Subcutaneous abdominal adipose tissue (tissue), 5 donors: ENCODE measurements at regions not wholly inside any gene's neighbourhood (a gene's known extent, or its start where the extent isn't known, plus 50 kb on each side); places are given as distances from the start of the nearest gene placed in this dataset.

Experiments
- H3K27ac ChIP-seq: one replicate; pipeline ENCODE4 v1.7.0; 2013; ENCODE audit warnings: low read depth, mild to moderate bottlenecking, inconsistent platforms, low read length, moderate library complexity
- H3K27me3 ChIP-seq, 5 donors: one replicate each; pipeline ENCODE4 v1.7.0; 2013; ENCODE audit warnings: low read length in 5 of 5, inconsistent platforms in 1 of 5; ENCODE audit not compliant: control insufficient read depth in 5 of 5, insufficient read depth in 4 of 5
- H3K36me3 ChIP-seq, 5 donors: one replicate each; pipeline ENCODE4 v1.7.0; 2013; ENCODE audit warnings: low read length in 5 of 5; ENCODE audit not compliant: control insufficient read depth in 5 of 5, insufficient read depth in 5 of 5
- H3K4me1 ChIP-seq, 5 donors: one replicate each; pipeline ENCODE4 v1.7.0; 2013; ENCODE audit warnings: low read length in 5 of 5, mild to moderate bottlenecking in 3 of 5, moderate library complexity in 1 of 5; ENCODE audit not compliant: control insufficient read depth in 5 of 5, insufficient read depth in 5 of 5
- H3K4me3 ChIP-seq, 5 donors: one replicate each; pipeline ENCODE4 v1.7.0; 2013; ENCODE audit warnings: low read length in 5 of 5, low read depth in 1 of 5
- H3K9ac ChIP-seq, 5 donors: one replicate each; pipeline ENCODE4 v1.7.0; 2013; ENCODE audit warnings: low read length in 5 of 5, mild to moderate bottlenecking in 4 of 5, moderate library complexity in 3 of 5
- H3K9me3 ChIP-seq, 5 donors: one replicate each; pipeline ENCODE4 v1.7.0; 2013; ENCODE audit warnings: low read length in 5 of 5; ENCODE audit not compliant: control insufficient read depth in 5 of 5
- donor health status: healthy.
- donor health status: healthy.
- donor health status: healthy.
- donor health status: healthy.
- donor health status: healthy.

GRCh38 chr20:2234598-2235191 is 61.1 kb upstream of the TGM3 start:
- Histone ChIP-seq H3K4me3 (no peak overlapping the region), H3K9ac (no peak overlapping the region), H3K27ac (no peak overlapping the region), H3K9me3 (no peaks in the 10 kb centered on the region), H3K27me3 (no peaks in the 10 kb centered on the region), H3K36me3 (no peaks in the 10 kb centered on the region), H3K4me1 (peaks cover 2 to 13% (median 10%) of the 10 kb centered on the region in 5 donors)

GRCh38 chr20:2236256-2236655 is 59.5 kb upstream of the TGM3 start:
- no peaks in the 10 kb centered on the region for H3K36me3 ChIP-seq
- H3K27ac ChIP-seq, result peak overlapping the region; percentile 52
- no peaks in the 10 kb centered on the region for H3K9me3 ChIP-seq
- H3K4me1 ChIP-seq, result peaks cover 2 to 13% (median 10%) of the 10 kb centered on the region in 5 donors
- H3K27me3 ChIP-seq, result no peaks in the 10 kb centered on the region
- H3K9ac ChIP-seq, result no peak overlapping the region
- no peak overlapping the region for H3K4me3 ChIP-seq

GRCh38 chr20:2237059-2237458 is 58.7 kb upstream of the TGM3 start:
- no peaks in the 10 kb centered on the region for H3K9me3 ChIP-seq
- H3K27ac ChIP-seq, result peak overlapping the region; percentile 52
- H3K27me3 ChIP-seq, result no peaks in the 10 kb centered on the region
- no peak overlapping the region for H3K4me3 ChIP-seq
- no peaks in the 10 kb centered on the region for H3K36me3 ChIP-seq
- peaks cover 2 to 13% (median 10%) of the 10 kb centered on the region in 5 donors for H3K4me1 ChIP-seq
- H3K9ac ChIP-seq, result no peak overlapping the region

DNA sequence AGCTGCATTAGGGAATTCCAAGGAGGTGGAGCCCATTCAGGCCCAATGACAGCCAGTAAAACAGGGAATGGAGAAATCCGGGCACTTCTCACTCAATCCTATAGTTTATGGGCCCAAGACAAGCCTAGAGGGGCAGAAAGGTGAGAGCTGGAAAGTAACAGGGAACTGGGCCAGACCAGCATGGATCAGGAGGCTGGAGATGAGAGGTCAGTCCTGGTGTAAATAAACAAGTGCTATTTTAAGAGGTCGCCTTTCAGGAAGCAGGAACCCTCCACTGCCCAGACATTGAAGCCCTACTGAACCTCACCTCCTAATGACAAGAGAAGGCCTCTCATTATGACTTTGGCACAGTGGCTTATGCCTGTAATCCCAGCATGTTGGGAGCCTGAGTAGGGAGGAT is 57.2 kb upstream of the TGM3 start:
- Histone ChIP-seq H3K4me3 (no peak overlapping the region), H3K36me3 (no peaks in the 10 kb centered on the region), H3K27me3 (no peaks in the 10 kb centered on the region), H3K9ac (no peak overlapping the region), H3K27ac (no peak overlapping the region), H3K9me3 (no peaks in the 10 kb centered on the region), H3K4me1 (peaks cover 2 to 13% (median 10%) of the 10 kb centered on the region in 5 donors)

DNA sequence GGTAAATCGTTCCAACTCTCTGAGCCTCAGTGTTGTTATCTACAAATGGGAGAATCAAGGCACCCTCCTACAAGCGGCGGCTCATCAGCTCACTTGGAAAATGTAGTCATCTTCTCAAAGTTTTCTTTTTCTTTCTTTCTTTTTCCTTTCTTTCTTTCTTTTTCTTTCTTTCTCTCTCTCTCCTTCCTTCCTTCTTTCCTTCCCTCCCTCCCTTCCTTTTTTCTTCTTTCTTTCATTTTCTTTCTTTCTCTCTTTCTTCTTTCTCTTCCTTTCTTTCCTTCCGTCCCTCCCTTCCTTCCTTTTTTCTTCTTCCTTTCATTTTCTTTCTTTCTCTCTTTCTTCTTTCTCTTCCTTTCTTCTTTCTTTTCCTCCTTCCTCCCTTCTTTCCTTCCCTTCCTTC is 55.0 kb upstream of the TGM3 start:
- Histone ChIP-seq H3K4me3 (no peak overlapping the region), H3K27ac (no peak overlapping the region), H3K4me1 (peaks cover 2 to 15% (median 10%) of the 10 kb centered on the region in 5 donors), H3K27me3 (peaks cover 0 to 5% (median 2%) of the 10 kb centered on the region in 5 donors), H3K9me3 (no peaks in the 10 kb centered on the region), H3K36me3 (no peaks in the 10 kb centered on the region), H3K9ac (no peak overlapping the region)

DNA sequence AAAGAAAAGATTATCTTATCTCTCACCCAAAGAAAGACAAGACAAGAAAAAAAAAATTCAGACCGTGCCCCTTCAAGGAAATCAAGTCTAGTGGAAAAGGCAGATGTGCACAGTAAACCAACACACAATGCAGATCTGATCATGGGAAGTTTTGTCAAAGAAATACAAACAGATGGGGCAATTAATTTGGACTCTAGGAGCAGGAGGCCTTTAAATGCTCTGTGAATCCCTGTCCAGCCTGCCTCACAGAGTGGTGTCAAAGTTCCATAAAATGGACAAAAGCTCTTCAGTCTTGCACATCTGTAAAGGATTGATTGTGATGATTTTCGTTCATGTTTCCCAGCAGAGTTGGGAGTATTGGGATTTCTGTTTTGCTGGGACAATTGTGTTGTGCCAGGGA is 53.1 kb upstream of the TGM3 start:
- H3K9ac ChIP-seq, result no peak overlapping the region
- no peaks in the 10 kb centered on the region for H3K9me3 ChIP-seq
- H3K36me3 ChIP-seq, result no peaks in the 10 kb centered on the region
- H3K27me3 ChIP-seq, result peaks cover 0 to 5% (median 2%) of the 10 kb centered on the region in 5 donors
- no peak overlapping the region for H3K27ac ChIP-seq
- no peak overlapping the region for H3K4me3 ChIP-seq
- peaks cover 0 to 7% (median 0%) of the 10 kb centered on the region in 5 donors for H3K4me1 ChIP-seq

GRCh38 chr20:2244523-2244922 is 51.3 kb upstream of the TGM3 start:
- Histone ChIP-seq H3K4me3 (no peak overlapping the region), H3K27me3 (peaks cover 0 to 5% (median 2%) of the 10 kb centered on the region in 5 donors), H3K27ac (no peak overlapping the region), H3K36me3 (no peaks in the 10 kb centered on the region), H3K9me3 (no peaks in the 10 kb centered on the region), H3K9ac (no peak overlapping the region), H3K4me1 (peaks cover 0 to 7% (median 0%) of the 10 kb centered on the region in 5 donors)

- no peak overlapping the region for H3K27ac ChIP-seq
- peaks cover 0 to 7% (median 0%) of the 10 kb centered on the region in 5 donors for H3K4me1 ChIP-seq
- no peaks in the 10 kb centered on the region for H3K36me3 ChIP-seq
- H3K4me3 ChIP-seq, result no peak overlapping the region
- H3K27me3 ChIP-seq, result peaks cover 0 to 5% (median 2%) of the 10 kb centered on the region in 5 donors
- no peaks in the 10 kb centered on the region for H3K9me3 ChIP-seq
- H3K9ac ChIP-seq, result no peak overlapping the region
These were observed 50.8 kb upstream of the TGM3 start for GRCh38 chr20:2244993-2245392.

DNA sequence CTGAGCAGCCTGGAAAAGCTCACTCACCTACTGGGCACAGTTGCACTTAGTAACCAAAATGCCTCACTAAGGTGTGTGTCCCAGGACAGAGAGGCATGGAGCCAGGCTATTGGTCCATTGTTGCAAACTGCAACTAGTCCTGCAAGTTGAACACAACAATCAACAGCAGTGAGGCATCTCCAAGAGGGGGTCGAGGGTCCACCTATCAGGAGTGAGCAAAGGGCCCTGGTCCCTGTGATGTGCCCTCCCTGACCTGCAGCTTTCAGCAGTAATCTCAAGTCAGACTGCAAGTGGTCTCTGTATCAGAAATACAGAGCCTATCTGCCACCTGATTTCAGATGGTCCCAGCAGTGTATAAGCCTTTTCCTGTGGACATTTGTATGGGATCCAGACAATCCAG is 50.2 kb upstream of the TGM3 start:
- no peaks in the 10 kb centered on the region for H3K36me3 ChIP-seq
- H3K27ac ChIP-seq, result no peak overlapping the region
- no peak overlapping the region for H3K9ac ChIP-seq
- no peak overlapping the region for H3K4me3 ChIP-seq
- H3K4me1 ChIP-seq, result peaks cover 0 to 7% (median 0%) of the 10 kb centered on the region in 5 donors
- H3K27me3 ChIP-seq, result peaks cover 0 to 5% (median 2%) of the 10 kb centered on the region in 5 donors
- no peaks in the 10 kb centered on the region for H3K9me3 ChIP-seq
